GM20431 (cell line): ENCODE measurements at regions not wholly inside any gene's neighbourhood (a gene's known extent, or its start where the extent isn't known, plus 50 kb on each side); places are given as distances from the start of the nearest gene placed in this dataset.
"Not testable (repeated sequence)": the region's sequence is repeated elsewhere in the genome, so short reads cannot be mapped to it uniquely, and the experiment has no call there.

Experiments used
- in situ Hi-C: fragments of 300-500 bp; cut with MseI, MboI; formaldehyde crosslinking; loops from one replicate; pipeline ENCODE4 v1.15.0; 2020; ENCODE audit warnings: low sequenced_read_pairs; ENCODE audit not compliant: unreplicated experiment

DNA sequence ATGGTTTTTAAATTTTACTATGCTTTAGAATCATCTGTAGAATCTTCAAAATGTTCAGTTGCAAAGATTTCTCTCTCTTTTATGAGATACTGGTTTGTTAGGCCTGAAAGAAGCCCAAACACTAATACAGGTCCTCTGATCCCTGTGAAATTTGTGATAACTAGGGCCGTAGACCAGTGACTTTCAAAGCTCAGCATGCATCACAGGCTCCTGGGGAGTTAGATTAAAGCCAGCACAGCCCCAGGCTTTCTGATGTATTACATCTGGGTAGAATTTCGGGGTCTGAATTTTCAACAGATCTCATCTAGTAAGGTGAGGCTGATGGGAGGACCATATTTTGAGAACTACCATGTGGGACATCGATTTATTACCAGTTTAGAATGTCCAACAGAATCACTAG lies 194.1 kb upstream of the PTPRD start:
- in situ Hi-C loops = no loop called here

GRCh38 chr9:10818206-10818605 lies 205.4 kb upstream of the PTPRD start:
- in situ Hi-C loops = no loop called here

DNA sequence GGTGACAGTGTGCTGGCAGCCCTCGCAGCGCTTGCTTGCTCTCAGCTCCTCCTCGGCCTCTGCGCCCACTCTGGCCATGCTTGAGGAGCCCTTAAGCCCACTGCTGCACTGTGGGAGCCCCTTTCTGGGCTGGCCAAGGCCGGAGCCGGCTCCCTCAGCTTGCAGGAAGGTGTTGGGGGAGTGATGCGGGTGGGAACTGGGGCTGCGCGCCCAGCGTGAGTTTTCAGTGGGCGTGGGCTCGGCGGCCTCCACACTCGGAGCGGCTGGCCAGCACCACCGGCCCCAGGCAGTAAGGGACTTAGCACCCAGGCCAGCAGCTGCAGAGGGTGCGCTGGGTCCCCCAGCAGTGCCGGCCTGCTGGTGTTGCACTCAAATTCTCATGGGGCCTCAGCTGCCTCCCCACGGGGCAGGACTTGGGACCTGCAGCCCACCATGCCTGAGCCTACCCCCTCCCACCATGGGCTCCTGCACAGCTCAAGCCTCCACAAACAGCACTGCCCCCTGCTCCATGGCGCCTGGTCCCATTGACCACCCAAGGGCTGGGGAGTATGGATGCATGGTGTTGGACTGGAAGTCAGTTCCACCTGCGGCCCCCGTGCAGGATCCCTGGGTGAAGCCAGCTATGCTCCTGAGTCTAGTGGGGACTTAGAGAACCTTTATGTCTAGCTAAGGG lies 223.1 kb upstream of the PTPRD start:
- in situ Hi-C loops = no loop called here

DNA sequence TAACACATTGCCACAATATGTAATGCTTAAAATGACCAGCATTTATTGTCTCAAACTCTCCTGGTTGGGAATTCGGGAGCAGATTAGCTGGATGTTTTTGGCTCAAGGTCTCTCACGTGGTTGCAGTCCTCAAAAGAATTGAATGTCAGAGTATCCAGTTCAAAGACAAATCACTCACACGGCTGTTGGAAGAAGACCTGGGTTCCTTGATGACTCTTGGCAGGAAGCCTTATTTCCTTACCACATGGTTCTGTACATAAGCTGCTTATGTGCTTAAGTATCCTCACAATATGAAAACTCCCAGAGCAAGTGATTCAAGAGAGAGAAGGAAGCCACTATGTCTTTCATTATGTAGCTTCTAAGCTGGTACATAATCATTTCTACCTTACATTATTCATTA lies 230.3 kb upstream of the PTPRD start:
- in situ Hi-C loops = no loop called here

DNA sequence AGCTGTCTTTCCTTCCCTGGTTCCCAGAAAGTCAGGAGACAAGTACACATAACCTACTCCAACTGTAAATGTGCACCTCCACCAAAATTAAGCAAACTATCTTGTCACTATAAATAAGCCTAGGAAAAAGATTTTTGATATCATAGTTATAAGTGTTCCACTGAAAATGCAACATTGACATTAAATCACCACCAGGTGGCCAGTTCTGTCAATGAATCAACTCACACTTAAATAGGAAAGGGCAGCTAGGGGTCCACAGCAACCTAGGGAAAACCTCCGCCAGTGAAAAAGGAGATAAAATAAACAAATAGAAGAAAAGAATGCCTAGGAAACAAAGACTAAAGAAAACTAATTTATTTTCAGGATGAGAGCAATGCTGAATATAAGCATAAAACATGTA lies 243.0 kb upstream of the PTPRD start:
- in situ Hi-C loops = no loop called here

- in situ Hi-C loops = no loop called here
Observed at GRCh38 chr9:10858817-10859216, 246.0 kb upstream of the PTPRD start.

DNA sequence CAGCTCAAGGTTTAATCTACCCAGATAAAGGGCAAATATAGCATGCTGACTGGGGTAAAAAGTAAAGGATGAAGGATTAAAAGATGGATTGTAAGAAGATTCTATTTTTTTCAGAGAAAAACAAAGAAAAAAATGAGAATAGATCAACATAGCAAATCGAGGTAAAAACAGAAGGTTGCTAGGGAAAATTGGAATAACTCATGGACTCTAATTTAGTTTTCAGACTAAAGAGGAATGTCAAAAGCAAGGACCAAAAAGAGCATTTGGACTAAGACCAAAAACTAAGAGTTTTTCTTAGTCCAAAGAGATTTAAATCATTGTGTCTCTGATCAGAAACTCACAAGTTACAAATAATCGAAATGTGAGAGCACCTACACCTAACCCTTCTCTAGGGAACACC lies 250.7 kb upstream of the PTPRD start:
- in situ Hi-C loops = no loop called here

DNA sequence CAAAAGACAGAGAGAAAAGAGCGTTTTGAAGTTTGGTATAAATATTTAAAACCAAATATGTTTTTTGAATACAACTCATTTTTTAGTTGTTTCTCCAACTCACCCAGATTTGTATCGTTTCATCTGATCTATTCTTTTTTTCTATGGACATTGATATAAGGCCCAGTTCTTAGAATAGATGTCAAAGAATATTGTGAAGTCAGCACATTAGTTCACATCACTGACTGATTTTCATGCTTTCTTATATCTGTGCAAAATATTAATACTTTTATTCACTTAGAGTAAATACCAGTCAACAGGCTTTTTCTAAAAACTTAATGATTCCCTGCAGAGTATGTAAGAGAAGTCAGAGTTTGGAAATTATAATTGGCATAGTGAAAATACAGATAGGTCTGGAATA lies 254.4 kb upstream of the PTPRD start:
- in situ Hi-C loops = no loop called here

DNA sequence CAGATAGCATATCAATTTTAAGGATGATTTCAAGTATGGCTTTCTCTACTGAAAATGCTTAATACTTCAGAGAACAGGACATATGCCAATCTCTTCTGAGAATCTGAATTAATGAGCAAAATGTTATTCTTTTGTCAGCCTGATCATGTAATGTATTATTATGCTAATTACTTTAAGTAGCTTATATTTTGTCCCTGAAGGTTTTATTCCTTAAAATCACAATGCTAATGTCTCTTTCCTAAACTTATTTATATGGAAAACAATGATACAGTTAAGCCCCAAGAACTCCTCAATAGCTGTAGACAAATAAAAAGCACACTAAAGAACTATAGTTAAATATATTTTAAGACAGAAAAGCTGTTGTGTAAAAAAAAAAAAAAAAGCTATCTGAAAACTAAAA lies 256.9 kb upstream of the PTPRD start:
- in situ Hi-C loops = no loop called here

GRCh38 chr9:10873999-10874398 lies 261.2 kb upstream of the PTPRD start:
- in situ Hi-C loops = no loop called here

DNA sequence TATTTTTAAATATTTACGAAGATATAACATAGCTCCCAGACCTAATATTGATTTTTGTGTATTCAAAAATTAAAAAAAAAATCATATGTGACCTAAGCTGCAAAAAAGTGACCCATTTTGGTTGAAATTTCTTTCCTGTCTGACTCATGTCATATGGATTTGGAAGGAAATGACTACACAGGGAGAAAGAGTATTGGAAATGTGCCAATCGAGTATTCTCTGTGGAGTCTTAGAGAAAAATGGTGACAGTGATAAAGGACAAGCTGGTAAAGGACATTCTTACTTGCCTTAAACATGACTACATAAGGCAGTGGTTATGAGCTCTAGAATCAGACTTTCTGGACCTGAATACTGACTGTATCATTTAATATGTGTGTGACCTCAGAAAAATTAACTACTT lies 262.9 kb upstream of the PTPRD start:
- in situ Hi-C loops = no loop called here

DNA sequence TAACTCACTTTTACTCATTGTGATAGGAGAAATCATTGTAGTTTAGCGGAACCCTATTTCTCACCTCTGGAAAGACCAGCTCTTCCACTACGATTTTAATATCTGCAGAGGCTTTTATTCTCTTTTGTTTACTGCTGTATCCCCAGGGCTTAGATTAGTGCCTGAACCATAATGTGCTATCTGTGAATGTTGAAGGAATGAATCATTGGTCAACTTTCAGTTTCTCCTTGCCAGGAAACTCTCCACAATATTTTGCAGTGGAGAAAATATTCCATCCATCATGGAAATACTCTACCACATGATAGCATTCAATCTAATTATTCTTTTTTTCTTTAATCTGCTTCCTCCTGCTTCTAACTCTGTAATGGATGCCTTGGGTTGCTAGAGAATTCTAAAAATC lies 263.5 kb upstream of the PTPRD start:
- in situ Hi-C loops = no loop called here

GRCh38 chr9:10890266-10890665 lies 277.5 kb upstream of the PTPRD start:
- in situ Hi-C loops = not testable (repeated sequence)

- in situ Hi-C loops = no loop called here
Observed at GRCh38 chr9:10899509-10899908, 286.7 kb upstream of the PTPRD start.

GRCh38 chr9:10903969-10904368 lies 291.2 kb upstream of the PTPRD start:
- in situ Hi-C loops = no loop called here

DNA sequence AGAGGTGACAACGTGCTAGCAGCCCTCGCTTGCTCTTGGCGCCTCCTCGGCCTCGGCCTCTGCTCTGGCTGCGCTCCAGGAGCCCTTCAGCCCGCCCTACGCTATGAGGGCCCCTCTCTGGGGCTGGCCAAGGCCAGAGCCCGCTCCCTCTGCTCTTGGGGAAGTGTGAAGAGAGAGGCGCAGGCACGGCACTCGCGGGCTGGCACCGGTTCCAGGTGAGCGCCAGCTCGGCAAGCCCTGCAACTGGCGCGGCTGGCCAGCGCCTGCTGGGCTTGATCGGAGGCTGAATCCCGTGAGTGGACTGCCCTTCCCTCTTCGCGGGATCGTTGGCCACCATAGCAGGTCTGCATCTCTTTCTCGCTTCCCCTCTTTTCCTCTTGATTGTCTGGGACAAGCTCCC lies 298.0 kb upstream of the PTPRD start:
- in situ Hi-C loops = no loop called here

GRCh38 chr9:10911373-10911772 lies 298.6 kb upstream of the PTPRD start:
- in situ Hi-C loops = no loop called here

DNA sequence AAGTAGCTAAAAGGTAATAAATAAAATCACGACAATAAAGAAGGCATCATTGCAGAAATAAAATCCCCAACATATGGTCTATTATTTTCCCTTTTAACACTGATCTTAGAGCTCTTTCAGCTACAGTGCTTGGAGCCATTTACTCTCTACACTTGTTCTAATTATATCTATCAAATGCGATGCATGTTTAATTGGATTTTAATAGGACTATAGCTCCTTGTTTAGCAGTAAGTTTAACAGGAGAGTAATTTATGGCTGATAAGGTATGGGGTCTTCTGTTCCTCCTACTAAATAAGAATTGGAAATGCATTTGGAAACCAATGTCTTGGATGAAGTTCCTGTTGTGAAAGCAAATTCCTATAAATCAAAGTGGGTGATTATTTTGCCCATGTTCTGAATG lies 304.2 kb upstream of the PTPRD start:
- in situ Hi-C loops = no loop called here

DNA sequence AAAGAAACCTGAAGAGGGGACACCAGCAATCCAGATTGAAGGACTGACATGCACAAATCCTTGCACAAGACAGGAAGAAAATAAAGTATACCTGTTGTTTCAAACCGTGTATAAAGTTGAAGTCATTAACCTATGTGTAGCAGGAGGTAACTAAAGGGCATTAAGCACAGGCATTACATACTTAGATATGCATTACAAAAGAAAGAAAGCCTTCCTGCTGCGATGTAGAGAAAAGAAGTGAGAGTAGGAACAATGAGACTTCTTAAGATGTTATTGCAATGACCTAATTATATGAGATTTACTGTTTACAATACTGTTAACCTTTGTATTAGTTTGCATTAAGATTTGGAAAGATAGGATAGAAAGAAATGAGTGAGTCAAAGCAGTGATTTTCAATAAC lies 308.9 kb upstream of the PTPRD start:
- in situ Hi-C loops = no loop called here

- in situ Hi-C loops = no loop called here
Observed at GRCh38 chr9:10925896-10926295, 313.1 kb upstream of the PTPRD start.

DNA sequence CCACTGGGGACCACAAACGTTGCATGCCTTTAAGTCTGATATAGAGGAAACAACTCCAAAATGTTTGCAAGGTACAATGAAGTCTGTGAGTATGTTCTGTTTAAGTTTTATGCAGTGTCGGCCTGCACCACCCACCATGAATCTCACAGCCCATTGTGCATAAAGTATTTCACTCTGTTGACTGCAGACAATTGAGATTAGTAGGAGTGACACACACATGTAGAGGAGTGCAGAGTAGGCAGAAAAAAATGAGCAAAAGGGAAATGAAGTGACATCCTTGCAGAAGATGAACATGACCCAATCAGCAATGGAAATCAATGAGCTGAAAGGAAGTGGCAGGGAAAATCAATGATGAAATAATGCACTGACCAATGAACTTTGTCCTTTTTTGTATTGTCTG lies 315.6 kb upstream of the PTPRD start:
- in situ Hi-C loops = no loop called here

DNA sequence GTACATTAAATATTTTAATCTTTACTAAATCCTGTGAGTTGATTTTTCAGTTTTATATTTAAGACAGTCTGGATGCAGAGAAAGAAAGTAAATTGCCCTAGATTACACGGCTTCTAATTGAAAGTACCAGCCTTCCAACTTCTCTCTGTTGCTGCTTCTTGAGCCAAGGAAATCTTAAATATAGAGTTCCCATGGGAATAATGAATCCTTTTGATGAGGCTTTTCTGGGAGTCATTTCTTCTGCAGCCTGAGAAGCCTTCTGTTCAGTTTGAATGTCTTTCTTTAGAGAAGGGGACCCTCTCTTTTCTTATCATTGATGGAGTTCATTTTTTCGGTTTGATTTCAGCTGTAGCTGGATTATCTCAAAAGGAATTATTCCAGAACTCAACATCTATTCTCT lies 317.3 kb upstream of the PTPRD start:
- in situ Hi-C loops = no loop called here
